Fibroblast of lung (primary cell): ENCODE measurements at regions not wholly inside any gene's neighbourhood (a gene's known extent, or its start where the extent isn't known, plus 50 kb on each side); places are given as distances from the start of the nearest gene placed in this dataset.

Experiments
- DNase-seq, 2 donors: peaks; one replicate each; pipeline versions ENCODE4 v3.0.0 to v3.0.0-alpha.2; 2010; ENCODE audit warnings: low read depth in 2 of 2
- H2AFZ ChIP-seq: 2 replicates; pipeline ENCODE4 v1.5.1; 2012; ENCODE audit warnings: low read length, control low read depth, inconsistent platforms
- H3K27ac ChIP-seq: 2 replicates; pipeline ENCODE4 v1.5.1; 2011; ENCODE audit warnings: low read length, control low read depth; ENCODE audit not compliant: insufficient read depth
- H3K27me3 ChIP-seq: 2 replicates; pipeline ENCODE4 v1.5.1; 2011; ENCODE audit warnings: mild to moderate bottlenecking, low read length; ENCODE audit not compliant: control insufficient read depth, insufficient read depth
- H3K36me3 ChIP-seq: 2 replicates; pipeline ENCODE4 v1.5.1; 2011; ENCODE audit warnings: low read length; ENCODE audit not compliant: control insufficient read depth, insufficient read depth
- H3K4me1 ChIP-seq: 2 replicates; pipeline ENCODE4 v1.5.1; 2011; ENCODE audit warnings: low read length; ENCODE audit not compliant: control insufficient read depth, insufficient read depth; ENCODE audit errors: extremely low read depth
- H3K4me2 ChIP-seq: 2 replicates; pipeline ENCODE4 v1.5.1; 2011; ENCODE audit warnings: low read length, control low read depth; ENCODE audit not compliant: insufficient read depth; ENCODE audit errors: extremely low read depth
- H3K4me3 ChIP-seq, 4 experiments: fragments of 200-600 bp in 1 of 4; sonication (generic) in 1 of 4; replicated peaks in 1 of 4; 2 replicates each; pipeline ENCODE4 v1.5.1; 2011 to 2016; ENCODE audit warnings: low read length in 4 of 4, low read depth in 3 of 4, mild to moderate bottlenecking in 3 of 4, control low read depth in 2 of 4, inconsistent platforms in 1 of 4, mixed read lengths in 1 of 4; ENCODE audit not compliant: insufficient read depth in 1 of 4; ENCODE audit errors: control extremely low read depth in 1 of 4
- H3K79me2 ChIP-seq: 2 replicates; pipeline ENCODE4 v1.5.1; 2012; ENCODE audit warnings: mild to moderate bottlenecking, low read length, inconsistent platforms; ENCODE audit not compliant: control insufficient read depth, insufficient read depth
- H3K9ac ChIP-seq: 2 replicates; pipeline ENCODE4 v1.5.1; 2011; ENCODE audit warnings: mild to moderate bottlenecking, low read length, control low read depth; ENCODE audit not compliant: insufficient read depth
- H3K9me3 ChIP-seq: 2 replicates; pipeline ENCODE4 v1.5.1; 2012; ENCODE audit warnings: low read depth, low read length; ENCODE audit not compliant: control insufficient read depth, insufficient read depth
- H4K20me1 ChIP-seq: 2 replicates; pipeline ENCODE4 v1.5.1; 2011; ENCODE audit warnings: low read length; ENCODE audit not compliant: control insufficient read depth, insufficient read depth; ENCODE audit errors: extremely low read depth
- EZH2 ChIP-seq: IDR thresholded peaks from 2 replicates; pipeline ENCODE4 v1.5.1; 2012; ENCODE audit warnings: low read length, control low read depth, mild to moderate bottlenecking; ENCODE audit errors: missing control alignments
- TF ChIP-seq, protein P1 (sequence below), 2 donors: IDR thresholded peaks in 1 of 2; conservative IDR thresholded peaks in 1 of 2; 1 replicate in 1 of 2; 2 replicates in 1 of 2; pipeline ENCODE4 v1.5.1; 2011 to 2012; ENCODE audit warnings: low read length in 2 of 2, control low read depth in 1 of 2, inconsistent platforms in 1 of 2, low read depth in 1 of 2, mild to moderate bottlenecking in 1 of 2

DNA sequence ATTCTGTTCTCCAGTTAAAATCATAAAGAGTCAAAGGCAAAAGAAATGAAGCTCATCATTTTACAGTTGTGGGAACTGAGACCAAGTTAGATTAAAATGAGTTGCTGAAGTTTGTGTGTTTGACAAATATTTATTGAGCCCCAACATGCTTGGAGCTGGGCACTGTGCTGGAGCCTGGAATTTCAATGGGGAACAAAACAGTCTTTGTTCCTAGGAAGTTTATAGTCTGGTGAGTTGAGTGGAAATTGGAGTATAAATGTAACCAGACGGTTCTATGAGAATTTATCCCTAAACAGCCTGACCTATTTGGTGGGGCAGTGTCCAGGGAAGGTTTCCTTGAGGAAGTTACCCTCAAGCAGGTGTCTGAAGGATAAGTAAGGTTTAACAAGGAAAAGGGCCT is 294.4 kb downstream of the PRDM2 start:
- no peak overlapping the region for H3K27ac ChIP-seq
- no peaks in the 10 kb centered on the region for H3K27me3 ChIP-seq
- no peak overlapping the region for H3K9ac ChIP-seq
- H3K4me1 ChIP-seq = no peaks in the 10 kb centered on the region
- H2AFZ ChIP-seq = no peak overlapping the region
- no peaks in the 10 kb centered on the region for H3K9me3 ChIP-seq
- TF ChIP-seq EZH2 = no peak
- TF ChIP-seq, protein P1, sequence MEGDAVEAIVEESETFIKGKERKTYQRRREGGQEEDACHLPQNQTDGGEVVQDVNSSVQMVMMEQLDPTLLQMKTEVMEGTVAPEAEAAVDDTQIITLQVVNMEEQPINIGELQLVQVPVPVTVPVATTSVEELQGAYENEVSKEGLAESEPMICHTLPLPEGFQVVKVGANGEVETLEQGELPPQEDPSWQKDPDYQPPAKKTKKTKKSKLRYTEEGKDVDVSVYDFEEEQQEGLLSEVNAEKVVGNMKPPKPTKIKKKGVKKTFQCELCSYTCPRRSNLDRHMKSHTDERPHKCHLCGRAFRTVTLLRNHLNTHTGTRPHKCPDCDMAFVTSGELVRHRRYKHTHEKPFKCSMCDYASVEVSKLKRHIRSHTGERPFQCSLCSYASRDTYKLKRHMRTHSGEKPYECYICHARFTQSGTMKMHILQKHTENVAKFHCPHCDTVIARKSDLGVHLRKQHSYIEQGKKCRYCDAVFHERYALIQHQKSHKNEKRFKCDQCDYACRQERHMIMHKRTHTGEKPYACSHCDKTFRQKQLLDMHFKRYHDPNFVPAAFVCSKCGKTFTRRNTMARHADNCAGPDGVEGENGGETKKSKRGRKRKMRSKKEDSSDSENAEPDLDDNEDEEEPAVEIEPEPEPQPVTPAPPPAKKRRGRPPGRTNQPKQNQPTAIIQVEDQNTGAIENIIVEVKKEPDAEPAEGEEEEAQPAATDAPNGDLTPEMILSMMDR (conservative IDR thresholded peaks at IDR 0.05 in 1 of 2, IDR thresholded peaks at IDR 0.05 in 1 of 2; ENCODE audit: low read depth in 1 of 2, low read length in 2 of 2) = no peak
- no peaks in the 10 kb centered on the region for H4K20me1 ChIP-seq
- no peak overlapping the region for H3K4me3 ChIP-seq
- H3K36me3 ChIP-seq = no peaks in the 10 kb centered on the region
- no peaks in the 10 kb centered on the region for H3K79me2 ChIP-seq
- DNase-seq = no peak
- H3K4me2 ChIP-seq = no peak overlapping the region

DNA sequence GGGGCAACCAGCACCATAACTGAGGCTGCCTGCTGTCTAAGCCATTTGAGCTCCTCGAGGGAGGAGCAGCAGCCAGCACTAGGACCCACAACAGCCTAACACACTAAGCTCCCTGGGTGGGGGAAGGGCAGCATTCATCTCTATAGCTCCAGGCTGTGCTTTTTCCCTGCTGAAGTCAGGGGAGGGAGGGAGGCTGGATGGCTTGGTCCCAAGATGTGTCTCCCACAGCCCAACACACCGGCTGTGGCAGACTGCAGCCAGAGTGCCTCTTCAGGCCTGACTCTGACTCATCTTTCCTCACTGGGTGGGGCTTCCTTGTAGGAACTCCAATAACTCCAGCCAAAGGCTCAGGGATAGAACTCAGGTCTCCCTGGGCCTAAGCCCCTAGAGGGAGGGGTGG is 296.3 kb downstream of the PRDM2 start:
- no peak overlapping the region for H3K4me2 ChIP-seq
- no peak overlapping the region for H3K4me3 ChIP-seq
- H3K79me2 ChIP-seq = no peaks in the 10 kb centered on the region
- no peak overlapping the region for H3K27ac ChIP-seq
- no peak overlapping the region for H3K9ac ChIP-seq
- H3K27me3 ChIP-seq = no peaks in the 10 kb centered on the region
- H2AFZ ChIP-seq = no peak overlapping the region
- no peak for DNase-seq
- H4K20me1 ChIP-seq = no peaks in the 10 kb centered on the region
- no peak for TF ChIP-seq EZH2
- TF ChIP-seq, protein P1 (conservative IDR thresholded peaks at IDR 0.05 in 1 of 2, IDR thresholded peaks at IDR 0.05 in 1 of 2; ENCODE audit: low read depth in 1 of 2, low read length in 2 of 2) = no peak
- H3K9me3 ChIP-seq = no peaks in the 10 kb centered on the region
- no peaks in the 10 kb centered on the region for H3K36me3 ChIP-seq
- H3K4me1 ChIP-seq = no peaks in the 10 kb centered on the region

DNA sequence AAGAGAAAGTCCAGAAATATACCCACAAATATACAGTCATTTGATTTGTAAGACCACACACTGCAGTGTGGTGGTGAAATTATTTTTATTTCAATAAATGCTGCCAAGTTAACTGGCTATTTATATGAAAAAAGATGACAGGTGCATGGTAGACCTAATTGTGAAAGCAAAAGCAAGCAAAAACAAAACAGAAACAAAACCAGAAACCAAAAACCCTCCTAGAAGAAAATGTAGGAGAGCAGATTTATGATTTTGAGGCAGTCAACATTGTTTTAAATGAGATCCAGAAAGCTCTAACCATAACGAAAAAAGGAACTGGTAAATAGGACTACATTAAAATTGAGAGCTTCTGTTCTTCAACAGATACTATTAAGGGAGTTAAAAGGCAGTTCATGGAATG is 303.6 kb downstream of the PRDM2 start:
- Histone ChIP-seq H3K4me3 (no peak overlapping the region), H3K27me3 (no peaks in the 10 kb centered on the region), H3K4me1 (no peaks in the 10 kb centered on the region), H4K20me1 (no peaks in the 10 kb centered on the region), H3K4me2 (no peak overlapping the region), H3K27ac (no peak overlapping the region), H3K79me2 (no peaks in the 10 kb centered on the region), H2AFZ (no peak overlapping the region), H3K9me3 (no peaks in the 10 kb centered on the region), H3K36me3 (no peaks in the 10 kb centered on the region), H3K9ac (no peak overlapping the region)
- TF ChIP-seq EZH2 = no peak
- TF ChIP-seq, protein P1 (conservative IDR thresholded peaks at IDR 0.05 in 1 of 2, IDR thresholded peaks at IDR 0.05 in 1 of 2; ENCODE audit: low read depth in 1 of 2, low read length in 2 of 2) = no peak
- no peak for DNase-seq
